ENCODE measurements at regions not wholly inside any gene's neighbourhood (a gene's known extent, or its start where the extent isn't known, plus 50 kb on each side); places are given as distances from the start of the nearest gene placed in this dataset.

GRCh38 chr4:138408758-138409157 is 166.6 kb upstream of the SLC7A11 start:
- TF ChIP-seq CTCF (IDR thresholded peaks at IDR 0.05): no peak
- Histone ChIP-seq H3K4me3 (no peak overlapping the region), H3K36me3 (no peaks in the 10 kb centered on the region), H3K9me3 (no peaks in the 10 kb centered on the region), H3K27ac (no peak overlapping the region), H3K4me1 (peaks cover 0 to 28% (median 0%) of the 10 kb centered on the region in 9 donors), H3K27me3 (no peaks in the 10 kb centered on the region)
- ATAC-seq (no peak), DNase-seq (no peak)
- intact Hi-C loops (cut with DNase I): loop anchor here in 2 of 10 donors (5.0 to 10.0 kb wide), 2 partner anchors 211 to 224 kb away; no protein-coding TSS in a partner anchor
- 59 to 62% methylated on average over 2 of the region's 2 CpGs for WGBS, 2 donors

GRCh38 chr4:138407329-138407728 is 165.2 kb upstream of the SLC7A11 start:
- Histone ChIP-seq H3K36me3 (no peaks in the 10 kb centered on the region), H3K27ac (peak overlapping the region in 1 of 10 donors; percentile 32), H3K4me3 (no peak overlapping the region), H3K4me1 (peaks cover 0 to 28% (median 0%) of the 10 kb centered on the region in 9 donors), H3K27me3 (no peaks in the 10 kb centered on the region), H3K9me3 (no peaks in the 10 kb centered on the region)
- 30 to 45% methylated on average over 3 of the region's 3 CpGs for WGBS, 2 donors
- TF ChIP-seq CTCF (IDR thresholded peaks at IDR 0.05): no peak
- ATAC-seq (no peak), DNase-seq (no peak)
- intact Hi-C loops (cut with DNase I): loop anchor here in 2 of 10 donors (5.0 to 10.0 kb wide), 2 partner anchors 210 to 223 kb away; no protein-coding TSS in a partner anchor

- peak overlapping the region in 1 of 10 donors; percentile 32 for H3K27ac ChIP-seq
- peaks cover 0 to 28% (median 0%) of the 10 kb centered on the region in 9 donors for H3K4me1 ChIP-seq
- intact Hi-C loops (cut with DNase I): loop anchor here in 2 of 10 donors (5.0 to 10.0 kb wide), 2 partner anchors 210 to 222 kb away; no protein-coding TSS in a partner anchor
- H3K9me3 ChIP-seq: no peaks in the 10 kb centered on the region
- ATAC-seq (no peak), DNase-seq (no peak)
- no peak for TF ChIP-seq CTCF (IDR thresholded peaks at IDR 0.05)
- WGBS, 2 donors: 48 to 54% methylated on average over 1 of the region's 1 CpG
- no peak overlapping the region for H3K4me3 ChIP-seq
- H3K36me3 ChIP-seq: no peaks in the 10 kb centered on the region
- no peaks in the 10 kb centered on the region for H3K27me3 ChIP-seq
These were observed 164.7 kb upstream of the SLC7A11 start for GRCh38 chr4:138406876-138407275.

- intact Hi-C loops (cut with DNase I): loop anchor here in 2 of 10 donors (5.0 to 10.0 kb wide), 2 partner anchors 209 to 221 kb away; no protein-coding TSS in a partner anchor
- TF ChIP-seq CTCF (IDR thresholded peaks at IDR 0.05): no peak
- peak overlapping the region in 1 of 10 donors; percentile 39 for H3K27ac ChIP-seq
- H3K4me3 ChIP-seq: no peak overlapping the region
- H3K9me3 ChIP-seq: no peaks in the 10 kb centered on the region
- 73 to 84% methylated on average over 1 of the region's 1 CpG for WGBS, 2 donors
- no peaks in the 10 kb centered on the region for H3K27me3 ChIP-seq
- H3K36me3 ChIP-seq: no peaks in the 10 kb centered on the region
- ATAC-seq: peak in 3 of 8 donors; percentile 35 to 42 (median 35)
- peaks cover 0 to 30% (median 4%) of the 10 kb centered on the region in 9 donors for H3K4me1 ChIP-seq
- no peak for DNase-seq
These were observed 163.9 kb upstream of the SLC7A11 start for GRCh38 chr4:138405934-138406567.

Measured in heart right ventricle (tissue), 16 donors.